GM23248 (cell line): ENCODE measurements at regions not wholly inside any gene's neighbourhood (a gene's known extent, or its start where the extent isn't known, plus 50 kb on each side); places are given as distances from the start of the nearest gene placed in this dataset.

Source experiments
- DNase-seq: peaks from one replicate; pipeline ENCODE4 v3.0.0-alpha.2; 2015
- H2AFZ ChIP-seq: fragments of 200-600 bp; sonication (generic); 2 replicates; pipeline ENCODE4 v1.6.1; 2016; ENCODE audit warnings: antibody characterized with exemption
- H3F3A ChIP-seq: fragments of 200-600 bp; sonication (generic); 2 replicates; pipeline ENCODE4 v1.6.1; 2016; ENCODE audit warnings: mild to moderate bottlenecking, antibody characterized with exemption, mixed run types; ENCODE audit not compliant: insufficient read depth
- H3K27ac ChIP-seq: fragments of 200-600 bp; sonication (generic); 2 replicates; pipeline ENCODE4 v1.5.1; 2016; ENCODE audit warnings: mild to moderate bottlenecking
- H3K27me3 ChIP-seq: fragments of 200-600 bp; sonication (generic); replicated peaks from 2 replicates; pipeline ENCODE4 v1.6.1; 2016; ENCODE audit warnings: mild to moderate bottlenecking; ENCODE audit not compliant: insufficient read depth
- H3K36me3 ChIP-seq: fragments of 200-600 bp; sonication (generic); 2 replicates; pipeline ENCODE4 v1.6.1; 2016; ENCODE audit warnings: low read depth, mild to moderate bottlenecking
- H3K4me1 ChIP-seq: fragments of 200-600 bp; sonication (generic); 2 replicates; pipeline ENCODE4 v1.6.1; 2016; ENCODE audit warnings: mild to moderate bottlenecking; ENCODE audit not compliant: insufficient read depth
- H3K4me2 ChIP-seq: fragments of 200-600 bp; sonication (generic); one replicate; pipeline ENCODE4 v1.6.1; 2016; ENCODE audit warnings: mild to moderate bottlenecking; ENCODE audit not compliant: unreplicated experiment
- H3K4me3 ChIP-seq: fragments of 200-600 bp; sonication (generic); 2 replicates; pipeline ENCODE4 v1.5.1; 2016; ENCODE audit warnings: mild to moderate bottlenecking
- H3K79me2 ChIP-seq: fragments of 200-600 bp; sonication (generic); 2 replicates; pipeline ENCODE4 v1.6.1; 2016; ENCODE audit warnings: mild to moderate bottlenecking; ENCODE audit not compliant: insufficient read depth
- H3K9ac ChIP-seq: fragments of 200-600 bp; sonication (generic); 2 replicates; pipeline ENCODE4 v1.6.1; 2016; ENCODE audit warnings: mild to moderate bottlenecking
- H3K9me2 ChIP-seq: fragments of 200-600 bp; sonication (generic); 2 replicates; pipeline ENCODE4 v1.6.1; 2016; ENCODE audit warnings: mixed run types, mild to moderate bottlenecking, moderate library complexity; ENCODE audit not compliant: insufficient read depth
- H3K9me3 ChIP-seq: fragments of 200-600 bp; sonication (generic); one replicate; pipeline ENCODE4 v1.6.1; 2017; ENCODE audit warnings: low read depth
- H4K20me1 ChIP-seq: fragments of 200-600 bp; sonication (generic); 2 replicates; pipeline ENCODE4 v1.6.0; 2016; ENCODE audit not compliant: insufficient read depth
- EZH2 ChIP-seq: fragments of 200-600 bp; sonication (generic); IDR thresholded peaks from 2 replicates; pipeline ENCODE4 v1.6.1; 2018; ENCODE audit warnings: antibody characterized with exemption, mild to moderate bottlenecking; ENCODE audit not compliant: insufficient read depth, poor library complexity, severe bottlenecking
- EZH2phosphoT487 ChIP-seq: fragments of 200-600 bp; sonication (generic); IDR thresholded peaks from 2 replicates; pipeline ENCODE4 v1.6.1; 2018; ENCODE audit warnings: antibody characterized with exemption, moderate library complexity, mild to moderate bottlenecking, low read depth; ENCODE audit not compliant: insufficient read depth
- WGBS, 2 experiments: methylation state at CpG; one replicate each; pipeline ENCODE4 v1.1.6; 2015 to 2017; ENCODE audit warnings: low lambda C conversion rate in 2 of 2, low coverage in 1 of 2; ENCODE audit errors: missing lambda C conversion rate in 2 of 2; 5-methylcytosine and 5-hydroxymethylcytosine counted together
- in situ Hi-C: fragments of 300-500 bp; cut with MboI; formaldehyde crosslinking; loops from 2 replicates; pipeline ENCODE4 v1.15.0; 2020

- H3K79me2 ChIP-seq: no peaks in the 10 kb centered on the region
- H3K9ac ChIP-seq: no peak overlapping the region
- H2AFZ ChIP-seq: no peak overlapping the region
- H4K20me1 ChIP-seq: no peaks in the 10 kb centered on the region
- H3K9me2 ChIP-seq: no peaks in the 10 kb centered on the region
- H3K27ac ChIP-seq: no peak overlapping the region
- no peaks in the 10 kb centered on the region for H3F3A ChIP-seq
- TF ChIP-seq EZH2: no peak
- TF ChIP-seq EZH2phosphoT487: no peak
- no peak overlapping the region for H3K4me2 ChIP-seq
- 70 to 74% methylated on average over 5 of the region's 5 CpGs for WGBS, 2 experiments
- H3K4me3 ChIP-seq: no peak overlapping the region
- H3K4me1 ChIP-seq: no peaks in the 10 kb centered on the region
- in situ Hi-C loops: no loop called here
- H3K36me3 ChIP-seq: no peaks in the 10 kb centered on the region
- no peak for DNase-seq
- no peaks in the 10 kb centered on the region for H3K27me3 ChIP-seq
- H3K9me3 ChIP-seq: no peaks in the 10 kb centered on the region
Measured at GRCh38 chr3:148534089-148534988, 163.4 kb upstream of the AGTR1 start.

GRCh38 chr3:148535001-148535400 lies 162.7 kb upstream of the AGTR1 start:
- no peak overlapping the region for H3K27ac ChIP-seq
- H3K9ac ChIP-seq: no peak overlapping the region
- H3K4me2 ChIP-seq: no peak overlapping the region
- in situ Hi-C loops: no loop called here
- WGBS, 2 experiments: 45 to 93% methylated on average over 1 of the region's 1 CpG
- no peaks in the 10 kb centered on the region for H3K36me3 ChIP-seq
- no peaks in the 10 kb centered on the region for H3K4me1 ChIP-seq
- H3K4me3 ChIP-seq: no peak overlapping the region
- no peak overlapping the region for H2AFZ ChIP-seq
- no peaks in the 10 kb centered on the region for H3K9me2 ChIP-seq
- H3K79me2 ChIP-seq: no peaks in the 10 kb centered on the region
- H3F3A ChIP-seq: no peaks in the 10 kb centered on the region
- no peaks in the 10 kb centered on the region for H3K9me3 ChIP-seq
- DNase-seq: no peak
- H4K20me1 ChIP-seq: no peaks in the 10 kb centered on the region
- no peak for TF ChIP-seq EZH2phosphoT487
- no peak for TF ChIP-seq EZH2
- no peaks in the 10 kb centered on the region for H3K27me3 ChIP-seq

DNA sequence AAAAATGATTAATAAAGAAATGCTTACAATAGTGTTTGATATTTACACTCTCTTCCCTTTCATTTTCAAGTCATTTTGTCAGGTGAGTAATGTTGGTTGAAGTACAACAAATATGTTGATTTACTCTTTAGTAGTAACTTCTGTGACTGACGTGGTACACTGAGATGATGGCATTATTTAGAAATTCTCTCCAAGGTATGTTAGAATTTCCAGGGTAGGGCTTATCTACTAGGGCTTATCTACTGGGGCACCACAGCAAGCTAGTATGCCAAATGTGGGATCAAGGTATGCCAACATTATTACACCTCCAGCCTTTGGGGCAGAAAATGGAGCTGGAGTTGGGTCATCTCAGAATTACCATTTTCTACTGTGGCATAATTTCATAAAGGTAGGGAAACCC lies 157.4 kb upstream of the AGTR1 start:
- H3K27ac ChIP-seq: no peak overlapping the region
- H4K20me1 ChIP-seq: no peaks in the 10 kb centered on the region
- H3K9me2 ChIP-seq: no peaks in the 10 kb centered on the region
- H3K79me2 ChIP-seq: no peaks in the 10 kb centered on the region
- no peaks in the 10 kb centered on the region for H3K36me3 ChIP-seq
- no peaks in the 10 kb centered on the region for H3K27me3 ChIP-seq
- no peaks in the 10 kb centered on the region for H3K4me1 ChIP-seq
- no peak overlapping the region for H3K4me2 ChIP-seq
- no peak overlapping the region for H2AFZ ChIP-seq
- WGBS, 2 experiments: 21 to 35% methylated on average over 1 of the region's 1 CpG
- H3K4me3 ChIP-seq: no peak overlapping the region
- no peak for DNase-seq
- H3F3A ChIP-seq: no peaks in the 10 kb centered on the region
- no peak overlapping the region for H3K9ac ChIP-seq
- in situ Hi-C loops: no loop called here
- H3K9me3 ChIP-seq: no peaks in the 10 kb centered on the region
- TF ChIP-seq EZH2phosphoT487 (no peak), EZH2 (no peak)

DNA sequence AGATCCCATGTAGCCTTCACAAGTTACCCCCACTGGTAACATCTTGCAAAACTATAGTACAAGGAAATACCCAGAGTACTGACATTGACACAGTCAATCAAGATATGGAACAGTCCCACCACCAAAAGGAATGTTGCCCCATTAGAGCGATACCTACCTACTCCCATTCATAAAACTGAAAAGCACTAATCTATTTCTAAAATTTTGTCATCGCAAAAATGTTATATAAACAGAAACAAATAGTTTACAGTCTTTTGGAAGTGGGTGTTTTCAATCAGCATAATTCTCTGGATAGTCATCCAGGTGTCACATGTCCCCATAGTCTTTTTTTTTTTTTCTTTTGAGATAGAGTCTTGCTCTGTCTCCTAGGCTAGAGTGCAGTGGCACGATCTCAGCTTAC lies 156.9 kb upstream of the AGTR1 start:
- WGBS, 2 experiments: 72 to 79% methylated on average over 3 of the region's 3 CpGs
- Histone ChIP-seq H3K9me2 (no peaks in the 10 kb centered on the region), H3K27ac (no peak overlapping the region), H2AFZ (no peak overlapping the region), H3K9me3 (no peaks in the 10 kb centered on the region), H3K4me1 (no peaks in the 10 kb centered on the region), H4K20me1 (no peaks in the 10 kb centered on the region), H3K4me3 (no peak overlapping the region), H3K36me3 (no peaks in the 10 kb centered on the region), H3K9ac (no peak overlapping the region), H3F3A (no peaks in the 10 kb centered on the region), H3K79me2 (no peaks in the 10 kb centered on the region), H3K4me2 (no peak overlapping the region), H3K27me3 (no peaks in the 10 kb centered on the region)
- in situ Hi-C loops: no loop called here
- DNase-seq: no peak
- TF ChIP-seq EZH2 (no peak), EZH2phosphoT487 (no peak)
